ENCODE measurements at regions not wholly inside any gene's neighbourhood (a gene's known extent, or its start where the extent isn't known, plus 50 kb on each side); places are given as distances from the start of the nearest gene placed in this dataset.

DNA sequence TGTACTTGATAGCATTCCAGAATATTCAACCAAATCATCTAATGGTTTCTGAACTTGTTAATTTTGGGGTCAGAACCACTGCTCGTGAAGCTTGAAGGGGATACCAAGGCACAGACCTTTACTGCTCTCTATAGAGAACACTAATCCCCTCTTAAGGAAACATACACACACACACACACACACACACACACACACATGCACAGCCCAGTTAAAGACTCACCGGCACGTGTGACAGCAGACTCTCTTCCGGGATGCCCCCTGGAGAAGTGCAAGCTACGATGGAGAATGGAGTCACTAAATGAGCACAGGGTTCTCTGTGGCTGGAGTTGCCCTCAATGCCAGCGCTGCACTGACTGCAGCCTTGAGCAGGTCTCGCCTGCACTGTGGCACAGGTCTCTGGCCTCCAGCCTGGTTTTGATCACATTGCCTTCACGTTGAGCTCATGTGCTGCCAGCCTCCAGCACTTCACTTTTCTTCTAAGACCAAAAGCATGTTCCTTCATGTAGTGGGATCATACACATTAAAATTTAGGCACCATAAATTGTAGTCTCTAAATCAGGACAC, 300.8 kb downstream of the POM121L12 start:
- no peak overlapping the region for H3K27ac ChIP-seq (ENCODE audit: low read depth in 1 of 2, low read length in 1 of 2)
- DNase-seq (no peak), ATAC-seq (ENCODE audit: insufficient read depth, low FRiP score) (no peak)
- 87 to 90% methylated on average over 8 of the region's 8 CpGs for WGBS, 2 donors
- no peaks in the 10 kb centered on the region for H3K36me3 ChIP-seq (ENCODE audit: control insufficient read depth in 4 of 4, insufficient read depth in 4 of 4, low read length in 4 of 4)
- no peaks in the 10 kb centered on the region for H3K4me1 ChIP-seq (ENCODE audit: control insufficient read depth in 5 of 5, insufficient read depth in 5 of 5, low read length in 5 of 5)
- H3K27me3 ChIP-seq (ENCODE audit: control insufficient read depth in 3 of 3, insufficient read depth in 3 of 3, low read length in 2 of 3) = no peaks in the 10 kb centered on the region
- TF ChIP-seq, protein P1, sequence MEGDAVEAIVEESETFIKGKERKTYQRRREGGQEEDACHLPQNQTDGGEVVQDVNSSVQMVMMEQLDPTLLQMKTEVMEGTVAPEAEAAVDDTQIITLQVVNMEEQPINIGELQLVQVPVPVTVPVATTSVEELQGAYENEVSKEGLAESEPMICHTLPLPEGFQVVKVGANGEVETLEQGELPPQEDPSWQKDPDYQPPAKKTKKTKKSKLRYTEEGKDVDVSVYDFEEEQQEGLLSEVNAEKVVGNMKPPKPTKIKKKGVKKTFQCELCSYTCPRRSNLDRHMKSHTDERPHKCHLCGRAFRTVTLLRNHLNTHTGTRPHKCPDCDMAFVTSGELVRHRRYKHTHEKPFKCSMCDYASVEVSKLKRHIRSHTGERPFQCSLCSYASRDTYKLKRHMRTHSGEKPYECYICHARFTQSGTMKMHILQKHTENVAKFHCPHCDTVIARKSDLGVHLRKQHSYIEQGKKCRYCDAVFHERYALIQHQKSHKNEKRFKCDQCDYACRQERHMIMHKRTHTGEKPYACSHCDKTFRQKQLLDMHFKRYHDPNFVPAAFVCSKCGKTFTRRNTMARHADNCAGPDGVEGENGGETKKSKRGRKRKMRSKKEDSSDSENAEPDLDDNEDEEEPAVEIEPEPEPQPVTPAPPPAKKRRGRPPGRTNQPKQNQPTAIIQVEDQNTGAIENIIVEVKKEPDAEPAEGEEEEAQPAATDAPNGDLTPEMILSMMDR (IDR thresholded peaks at IDR 0.05; ENCODE audit: control extremely low read depth, extremely low read depth) = no peak
- H3K4me3 ChIP-seq = no peak overlapping the region
- H3K9ac ChIP-seq (ENCODE audit: insufficient read depth in 1 of 2, low read length in 2 of 2) = no peak overlapping the region
- H3K9me3 ChIP-seq (ENCODE audit: control insufficient read depth in 4 of 4, insufficient read depth in 3 of 4, low read length in 3 of 4) = peaks cover 0 to 4% (median 3%) of the 10 kb centered on the region in 4 donors

DNA sequence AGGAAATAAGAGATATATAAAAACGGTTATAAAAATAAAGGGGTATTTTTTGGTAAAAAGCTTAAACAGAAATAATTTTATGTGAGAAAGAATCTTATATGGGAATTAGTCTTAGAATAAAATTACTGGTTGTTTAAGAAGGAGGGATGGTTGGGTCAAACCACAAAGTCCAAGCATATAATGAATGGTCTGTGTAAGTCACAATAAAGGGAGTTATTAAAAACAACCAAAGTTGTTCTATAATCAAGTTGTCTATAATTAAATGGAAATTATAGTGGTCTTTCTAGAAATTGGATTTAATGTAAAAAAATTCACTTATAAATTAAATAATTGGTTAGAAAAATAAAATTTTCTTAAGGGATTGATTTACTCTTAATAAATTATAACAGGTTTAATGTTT, 304.8 kb downstream of the POM121L12 start:
- 88 to 89% methylated on average over 1 of the region's 1 CpG for WGBS, 2 donors
- no peak overlapping the region for H3K27ac ChIP-seq (ENCODE audit: low read depth in 1 of 2, low read length in 1 of 2)
- H3K9me3 ChIP-seq (ENCODE audit: control insufficient read depth in 4 of 4, insufficient read depth in 3 of 4, low read length in 3 of 4) = peaks cover 0 to 12% (median 4%) of the 10 kb centered on the region in 4 donors
- no peaks in the 10 kb centered on the region for H3K36me3 ChIP-seq (ENCODE audit: control insufficient read depth in 4 of 4, insufficient read depth in 4 of 4, low read length in 4 of 4)
- no peak for ATAC-seq (ENCODE audit: insufficient read depth, low FRiP score)
- H3K27me3 ChIP-seq (ENCODE audit: control insufficient read depth in 3 of 3, insufficient read depth in 3 of 3, low read length in 2 of 3) = no peaks in the 10 kb centered on the region
- TF ChIP-seq, protein P1 (IDR thresholded peaks at IDR 0.05; ENCODE audit: control extremely low read depth, extremely low read depth) = no peak
- H3K4me3 ChIP-seq = no peak overlapping the region
- no peaks in the 10 kb centered on the region for H3K4me1 ChIP-seq (ENCODE audit: control insufficient read depth in 5 of 5, insufficient read depth in 5 of 5, low read length in 5 of 5)
- H3K9ac ChIP-seq (ENCODE audit: insufficient read depth in 1 of 2, low read length in 2 of 2) = no peak overlapping the region
- DNase-seq = no peak

DNA sequence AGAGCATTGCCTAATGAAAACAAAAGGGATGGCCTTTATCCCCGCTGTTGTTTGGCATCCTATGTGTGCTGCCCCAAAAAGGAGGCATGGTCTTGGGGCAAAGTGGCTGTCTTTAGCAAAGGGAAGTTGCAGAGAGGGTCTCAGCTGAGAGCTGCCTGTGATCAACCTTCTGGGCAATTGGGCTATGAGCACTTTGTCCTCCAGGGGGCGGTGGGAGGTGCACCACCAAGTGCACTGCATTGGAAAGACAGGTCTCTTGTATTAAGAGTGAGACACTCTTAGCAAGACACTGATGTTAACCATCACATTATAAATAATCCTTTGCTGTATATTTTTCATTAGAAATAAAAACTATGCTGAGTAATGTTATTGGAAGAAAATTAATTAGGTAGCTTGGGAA, 314.8 kb downstream of the POM121L12 start:
- H3K9me3 ChIP-seq (ENCODE audit: control insufficient read depth in 4 of 4, insufficient read depth in 3 of 4, low read length in 3 of 4) = peaks cover 0 to 2% (median 0%) of the 10 kb centered on the region in 4 donors
- TF ChIP-seq, protein P1 (IDR thresholded peaks at IDR 0.05; ENCODE audit: control extremely low read depth, extremely low read depth) = no peak
- H3K27me3 ChIP-seq (ENCODE audit: control insufficient read depth in 3 of 3, insufficient read depth in 3 of 3, low read length in 2 of 3) = no peaks in the 10 kb centered on the region
- ATAC-seq (ENCODE audit: insufficient read depth, low FRiP score) (no peak), DNase-seq (peak in 1 of 3 donors; percentile 9)
- H3K9ac ChIP-seq (ENCODE audit: insufficient read depth in 1 of 2, low read length in 2 of 2) = no peak overlapping the region
- no peak overlapping the region for H3K27ac ChIP-seq (ENCODE audit: low read depth in 1 of 2, low read length in 1 of 2)
- H3K4me1 ChIP-seq (ENCODE audit: control insufficient read depth in 5 of 5, insufficient read depth in 5 of 5, low read length in 5 of 5) = no peaks in the 10 kb centered on the region
- 7 to 16% methylated on average over 2 of the region's 2 CpGs for WGBS, 2 donors
- H3K36me3 ChIP-seq (ENCODE audit: control insufficient read depth in 4 of 4, insufficient read depth in 4 of 4, low read length in 4 of 4) = no peaks in the 10 kb centered on the region
- no peak overlapping the region for H3K4me3 ChIP-seq

DNA sequence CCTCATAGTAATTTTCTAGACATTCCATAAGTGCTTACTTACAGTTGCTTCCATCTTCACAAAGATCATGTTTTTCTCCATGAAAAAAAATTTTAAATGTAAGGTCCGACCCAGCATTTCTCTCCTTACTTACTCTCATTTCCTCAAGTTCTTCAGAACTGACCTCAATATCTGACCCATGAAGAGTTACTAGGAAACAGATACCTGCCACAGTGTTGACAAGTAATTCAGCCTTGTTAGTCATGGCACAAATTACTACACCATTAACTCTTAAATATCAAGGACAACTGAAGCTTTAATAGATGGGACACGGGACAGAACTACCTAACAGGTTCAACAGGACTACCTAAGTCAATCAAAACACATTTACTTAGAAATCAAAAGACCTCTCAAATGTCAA, 316.2 kb downstream of the POM121L12 start:
- Histone ChIP-seq H3K9ac (ENCODE audit: insufficient read depth in 1 of 2, low read length in 2 of 2) (no peak overlapping the region), H3K27ac (ENCODE audit: low read depth in 1 of 2, low read length in 1 of 2) (no peak overlapping the region), H3K36me3 (ENCODE audit: control insufficient read depth in 4 of 4, insufficient read depth in 4 of 4, low read length in 4 of 4) (no peaks in the 10 kb centered on the region), H3K27me3 (ENCODE audit: control insufficient read depth in 3 of 3, insufficient read depth in 3 of 3, low read length in 2 of 3) (no peaks in the 10 kb centered on the region), H3K4me3 (no peak overlapping the region), H3K4me1 (ENCODE audit: control insufficient read depth in 5 of 5, insufficient read depth in 5 of 5, low read length in 5 of 5) (no peaks in the 10 kb centered on the region), H3K9me3 (ENCODE audit: control insufficient read depth in 4 of 4, insufficient read depth in 3 of 4, low read length in 3 of 4) (peaks cover 0 to 2% (median 0%) of the 10 kb centered on the region in 4 donors)
- DNase-seq (no peak), ATAC-seq (ENCODE audit: insufficient read depth, low FRiP score) (no peak)
- WGBS, 2 donors = 74 to 90% methylated on average over 2 of the region's 2 CpGs
- TF ChIP-seq, protein P1 (IDR thresholded peaks at IDR 0.05; ENCODE audit: control extremely low read depth, extremely low read depth) = no peak

Data from lung (tissue), 11 donors.